ENCODE measurements at regions not wholly inside any gene's neighbourhood (a gene's known extent, or its start where the extent isn't known, plus 50 kb on each side); places are given as distances from the start of the nearest gene placed in this dataset.

- Histone ChIP-seq H3K9me3 (peaks cover 0 to 16% (median 10%) of the 10 kb centered on the region in 8 donors), H3K27me3 (replicated peaks in 1 of 7) (no peaks in the 10 kb centered on the region), H3K27ac (peak overlapping the region in 2 of 8 donors; percentile 19 to 41), H3K4me1 (no peaks in the 10 kb centered on the region), H3K4me3 (no peak overlapping the region), H3K36me3 (no peaks in the 10 kb centered on the region)
- TF ChIP-seq POLR2AphosphoS5 (IDR thresholded peaks at IDR 0.05) (no peak), POLR2A (IDR thresholded peaks at IDR 0.05) (no peak), CTCF (IDR thresholded peaks at IDR 0.05 in 8 of 11, conservative IDR thresholded peaks at IDR 0.05 in 3 of 11) (no peak)
- DNase-seq: no peak
- intact Hi-C loops (cut with DNase I; ENCODE audit: low total_unique reads): no loop called here
- WGBS, 5 donors: 81 to 94% (median 86%) methylated on average over 2 of the region's 2 CpGs
Measured at GRCh38 chr5:174272671-174273070, 227.2 kb downstream of the NSG2 start.

GRCh38 chr5:174273325-174273724 is 227.8 kb downstream of the NSG2 start:
- H3K27ac ChIP-seq: peak overlapping the region in 2 of 8 donors; percentile 36 to 41
- intact Hi-C loops (cut with DNase I; ENCODE audit: low total_unique reads): no loop called here
- 66 to 74% (median 68%) methylated on average over 4 of the region's 4 CpGs for WGBS, 5 donors
- no peaks in the 10 kb centered on the region for H3K36me3 ChIP-seq
- DNase-seq: no peak
- H3K9me3 ChIP-seq: peaks cover 0 to 16% (median 10%) of the 10 kb centered on the region in 8 donors
- H3K4me3 ChIP-seq: no peak overlapping the region
- TF ChIP-seq CTCF (IDR thresholded peaks at IDR 0.05 in 8 of 11, conservative IDR thresholded peaks at IDR 0.05 in 3 of 11) (no peak), POLR2A (IDR thresholded peaks at IDR 0.05) (no peak), POLR2AphosphoS5 (IDR thresholded peaks at IDR 0.05) (no peak)
- no peaks in the 10 kb centered on the region for H3K27me3 ChIP-seq (replicated peaks in 1 of 7)
- H3K4me1 ChIP-seq: no peaks in the 10 kb centered on the region

GRCh38 chr5:174275959-174276358 is 230.5 kb downstream of the NSG2 start:
- Histone ChIP-seq H3K27me3 (replicated peaks in 1 of 7) (no peaks in the 10 kb centered on the region), H3K27ac (no peak overlapping the region), H3K4me3 (no peak overlapping the region), H3K4me1 (no peaks in the 10 kb centered on the region), H3K9me3 (peaks cover 0 to 9% (median 0%) of the 10 kb centered on the region in 8 donors), H3K36me3 (no peaks in the 10 kb centered on the region)
- TF ChIP-seq CTCF (IDR thresholded peaks at IDR 0.05 in 8 of 11, conservative IDR thresholded peaks at IDR 0.05 in 3 of 11) (no peak), POLR2A (IDR thresholded peaks at IDR 0.05) (no peak), POLR2AphosphoS5 (IDR thresholded peaks at IDR 0.05) (no peak)
- DNase-seq: no peak
- 47 to 90% (median 63%) methylated on average over 2 of the region's 2 CpGs for WGBS, 5 donors
- intact Hi-C loops (cut with DNase I; ENCODE audit: low total_unique reads): no loop called here

- whole genome bisulfite sequencing, 5 donors: 68 to 78% (median 73%) methylated on average over 4 of the region's 4 CpGs
- Histone ChIP-seq H3K27ac (no peak overlapping the region), H3K4me3 (no peak overlapping the region), H3K36me3 (no peaks in the 10 kb centered on the region), H3K9me3 (no peaks in the 10 kb centered on the region), H3K4me1 (no peaks in the 10 kb centered on the region), H3K27me3 (replicated peaks in 1 of 7) (peaks cover 0 to 14% (median 0%) of the 10 kb centered on the region in 7 donors)
- TF ChIP-seq POLR2AphosphoS5 (IDR thresholded peaks at IDR 0.05): no peak
- TF ChIP-seq CTCF (IDR thresholded peaks at IDR 0.05 in 8 of 11, conservative IDR thresholded peaks at IDR 0.05 in 3 of 11): no peak
- no peak for TF ChIP-seq POLR2A (IDR thresholded peaks at IDR 0.05)
- intact Hi-C loops (cut with DNase I; ENCODE audit: low total_unique reads): no loop called here
- no peak for DNase-seq
Measured at GRCh38 chr5:174281089-174281760, 235.7 kb downstream of the NSG2 start.
